D721Med (cell line): ENCODE measurements at regions not wholly inside any gene's neighbourhood (a gene's known extent, or its start where the extent isn't known, plus 50 kb on each side); places are given as distances from the start of the nearest gene placed in this dataset.

Source experiments
- DNase-seq: peaks from one replicate; pipeline ENCODE4 v3.0.0; 2011; ENCODE audit warnings: low spot score; ENCODE audit not compliant: insufficient read length
- FAIRE-seq: peaks from 2 replicates; lab custom pipeline; 2011; peaks lifted over from hg19 to GRCh38; lab: Jason Lieb, UNC
- CTCF ChIP-seq: IDR thresholded peaks from 2 replicates; pipeline ENCODE4 v1.5.1; 2012; ENCODE audit warnings: mild to moderate bottlenecking, control low read depth; ENCODE audit not compliant: insufficient read depth; ENCODE audit errors: missing control alignments

- FAIRE-seq (no peak), DNase-seq (no peak)
- no peak for TF ChIP-seq CTCF
Measured at GRCh38 chr6:76840865-76841264, 622.4 kb downstream of the HTR1B start.

- no peak for DNase-seq
- no peak for FAIRE-seq
- TF ChIP-seq CTCF, result no peak
Measured at GRCh38 chr6:76840041-76840745, 623.1 kb downstream of the HTR1B start.

GRCh38 chr6:76839505-76839904, 623.8 kb downstream of the HTR1B start:
- FAIRE-seq (no peak), DNase-seq (no peak)
- no peak for TF ChIP-seq CTCF

DNA sequence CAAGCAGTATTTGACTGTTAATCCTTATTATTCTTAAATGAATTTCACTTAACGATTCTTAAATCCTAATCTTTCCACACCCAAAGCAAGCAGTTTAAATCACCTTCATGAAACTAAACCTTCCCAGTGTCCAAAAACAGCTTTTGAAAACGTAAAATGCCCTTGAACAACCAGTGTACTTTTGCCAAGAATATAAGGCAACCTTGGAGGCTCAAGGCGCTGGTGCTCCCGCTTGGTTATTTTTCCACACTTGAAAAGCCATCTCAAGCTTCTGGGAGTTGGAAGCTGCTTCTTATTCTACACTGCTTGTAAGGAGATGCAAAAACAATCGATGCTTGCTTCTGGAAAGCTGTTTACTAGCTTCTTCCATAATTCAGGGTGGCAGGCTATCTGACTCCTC, 625.7 kb downstream of the HTR1B start:
- no peak for TF ChIP-seq CTCF

GRCh38 chr6:76835695-76836094, 627.6 kb downstream of the HTR1B start:
- no peak for TF ChIP-seq CTCF
- no peak for DNase-seq
- no peak for FAIRE-seq

More for the DNA sequence above, 625.7 kb downstream of the HTR1B start:
- DNase-seq (no peak), FAIRE-seq (no peak)

DNA sequence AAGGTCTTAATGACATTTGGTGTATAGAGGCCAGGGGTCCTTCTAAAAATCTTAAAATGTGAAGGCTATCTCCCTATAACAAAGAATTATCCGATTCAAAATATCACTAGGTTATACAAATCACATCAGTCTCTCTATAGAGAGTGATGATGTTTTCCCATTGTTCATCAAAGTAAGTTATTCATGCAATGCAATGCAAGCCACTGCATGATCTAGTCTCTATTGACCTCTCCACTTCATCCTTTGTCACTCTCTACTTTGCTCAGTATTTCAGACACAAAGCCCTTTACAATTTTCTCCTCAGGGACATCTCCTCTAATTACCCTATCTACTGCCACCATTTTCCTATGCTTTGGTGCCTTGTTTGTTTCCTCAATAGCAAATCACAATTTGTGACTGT, 628.0 kb downstream of the HTR1B start:
- FAIRE-seq (no peak), DNase-seq (no peak)
- TF ChIP-seq CTCF, result no peak

DNA sequence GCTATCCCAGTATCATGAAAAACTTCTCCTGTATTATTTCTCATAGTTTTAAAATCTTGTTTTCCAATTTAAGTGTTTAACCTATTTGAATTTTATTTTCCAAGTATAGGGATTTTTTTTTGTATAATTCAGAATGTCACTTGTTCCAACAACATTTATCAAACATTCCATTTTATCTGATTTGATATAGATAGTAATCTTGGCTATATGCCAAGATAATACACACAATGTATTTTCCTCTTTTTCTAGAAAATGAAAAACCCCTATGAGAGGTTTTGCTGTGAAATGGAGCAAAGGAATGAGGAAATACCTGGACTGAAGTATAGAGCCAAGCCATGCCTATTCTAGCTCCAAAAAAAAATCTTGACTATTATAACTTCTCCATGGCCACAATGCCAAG, 628.9 kb downstream of the HTR1B start:
- FAIRE-seq, result no peak
- no peak for TF ChIP-seq CTCF
- DNase-seq, result no peak
